ENCODE measurements at regions not wholly inside any gene's neighbourhood (a gene's known extent, or its start where the extent isn't known, plus 50 kb on each side); places are given as distances from the start of the nearest gene placed in this dataset.
"Not testable (repeated sequence)": the region's sequence is repeated elsewhere in the genome, so short reads cannot be mapped to it uniquely, and the experiment has no call there.

DNA sequence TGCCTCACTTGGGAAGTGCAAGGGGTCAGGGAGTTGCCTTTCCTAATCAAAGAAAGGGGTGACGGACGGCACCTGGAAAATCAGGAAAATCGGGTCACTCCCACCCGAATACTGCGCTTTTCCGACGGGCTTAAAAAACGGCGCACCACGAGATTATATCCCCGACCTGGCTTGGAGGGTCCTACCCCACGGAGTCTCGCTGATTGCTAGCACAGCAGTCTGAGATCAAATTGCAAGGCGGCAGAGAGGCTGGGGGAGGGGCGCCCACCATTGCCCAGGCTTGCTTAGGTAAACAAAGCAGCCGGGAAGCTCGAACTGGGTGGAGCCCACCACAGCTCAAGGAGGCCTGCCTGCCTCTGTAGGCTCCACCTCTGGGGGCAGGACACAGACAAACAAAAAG lies 489.5 kb downstream of the PLPP3 start:
- TF ChIP-seq RAD21 (IDR thresholded peaks at IDR 0.05 in 1 of 2, conservative IDR thresholded peaks at IDR 0.05 in 1 of 2; ENCODE audit: low read depth in 2 of 2, low read length in 2 of 2); EGR1 (IDR thresholded peaks at IDR 0.05; ENCODE audit: borderline replicate concordance, low read depth, low read length); SP2 (IDR thresholded peaks at IDR 0.05; ENCODE audit: low read length); YY1 (IDR thresholded peaks at IDR 0.05; ENCODE audit: low read depth, low read length); SIRT6 (IDR thresholded peaks at IDR 0.05; ENCODE audit: low read length); POLR2A (IDR thresholded peaks at IDR 0.05; ENCODE audit: control extremely low read depth in 1 of 2, low read depth in 2 of 2, low read length in 2 of 2); GTF2F1 (IDR thresholded peaks at IDR 0.05; ENCODE audit: borderline replicate concordance, low read depth, low read length); POLR2AphosphoS5 (IDR thresholded peaks at IDR 0.05; ENCODE audit: low read depth, low read length); HDAC2 (IDR thresholded peaks at IDR 0.05; ENCODE audit: borderline replicate concordance in 1 of 2, low read depth in 2 of 2, low read length in 2 of 2); TAF1 (IDR thresholded peaks at IDR 0.05; ENCODE audit: low read depth, low read length); MAFK (IDR thresholded peaks at IDR 0.05; ENCODE audit: low read depth, low read length): not testable (repeated sequence)
- TF ChIP-seq, protein P1, sequence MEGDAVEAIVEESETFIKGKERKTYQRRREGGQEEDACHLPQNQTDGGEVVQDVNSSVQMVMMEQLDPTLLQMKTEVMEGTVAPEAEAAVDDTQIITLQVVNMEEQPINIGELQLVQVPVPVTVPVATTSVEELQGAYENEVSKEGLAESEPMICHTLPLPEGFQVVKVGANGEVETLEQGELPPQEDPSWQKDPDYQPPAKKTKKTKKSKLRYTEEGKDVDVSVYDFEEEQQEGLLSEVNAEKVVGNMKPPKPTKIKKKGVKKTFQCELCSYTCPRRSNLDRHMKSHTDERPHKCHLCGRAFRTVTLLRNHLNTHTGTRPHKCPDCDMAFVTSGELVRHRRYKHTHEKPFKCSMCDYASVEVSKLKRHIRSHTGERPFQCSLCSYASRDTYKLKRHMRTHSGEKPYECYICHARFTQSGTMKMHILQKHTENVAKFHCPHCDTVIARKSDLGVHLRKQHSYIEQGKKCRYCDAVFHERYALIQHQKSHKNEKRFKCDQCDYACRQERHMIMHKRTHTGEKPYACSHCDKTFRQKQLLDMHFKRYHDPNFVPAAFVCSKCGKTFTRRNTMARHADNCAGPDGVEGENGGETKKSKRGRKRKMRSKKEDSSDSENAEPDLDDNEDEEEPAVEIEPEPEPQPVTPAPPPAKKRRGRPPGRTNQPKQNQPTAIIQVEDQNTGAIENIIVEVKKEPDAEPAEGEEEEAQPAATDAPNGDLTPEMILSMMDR (IDR thresholded peaks at IDR 0.05; ENCODE audit: control extremely low read depth in 1 of 3, insufficient read depth in 1 of 3, low read depth in 1 of 3, low read length in 3 of 3) = not testable (repeated sequence)
